Adipocyte (in vitro differentiated cells): ENCODE measurements at regions not wholly inside any gene's neighbourhood (a gene's known extent, or its start where the extent isn't known, plus 50 kb on each side); places are given as distances from the start of the nearest gene placed in this dataset.
"Not testable (repeated sequence)": the region's sequence is repeated elsewhere in the genome, so short reads cannot be mapped to it uniquely, and the experiment has no call there.

Experiments used
- DNase-seq: peaks from one replicate; pipeline ENCODE4 v3.0.0-alpha.2; 2015; ENCODE audit warnings: low read depth
- H3K27me3 ChIP-seq: replicated peaks from 2 replicates; pipeline ENCODE4 v1.7.0; 2013; ENCODE audit warnings: mild to moderate bottlenecking, low read length, moderate library complexity; ENCODE audit not compliant: control insufficient read depth, insufficient read depth
- H3K36me3 ChIP-seq: 2 replicates; pipeline ENCODE4 v1.7.0; 2013; ENCODE audit warnings: low read length, mild to moderate bottlenecking, moderate library complexity; ENCODE audit not compliant: control insufficient read depth, insufficient read depth, severe bottlenecking
- H3K4me1 ChIP-seq: 2 replicates; pipeline ENCODE4 v1.7.0; 2013; ENCODE audit warnings: mild to moderate bottlenecking, low read length, moderate library complexity; ENCODE audit not compliant: control insufficient read depth, insufficient read depth
- H3K4me3 ChIP-seq: 2 replicates; pipeline ENCODE4 v1.7.0; 2013; ENCODE audit warnings: mild to moderate bottlenecking, low read length, moderate library complexity
- H3K9ac ChIP-seq: 2 replicates; pipeline ENCODE4 v1.7.0; 2013; ENCODE audit warnings: mild to moderate bottlenecking, low read length, moderate library complexity
- H3K9me3 ChIP-seq: 2 replicates; pipeline ENCODE4 v1.7.0; 2013; ENCODE audit warnings: mild to moderate bottlenecking, low read length, moderate library complexity; ENCODE audit not compliant: control insufficient read depth

- no peak for DNase-seq
- Histone ChIP-seq H3K36me3 (no peaks in the 10 kb centered on the region), H3K9me3 (peaks cover 11% of the 10 kb centered on the region), H3K27me3 (no peaks in the 10 kb centered on the region), H3K9ac (no peak overlapping the region), H3K4me3 (no peak overlapping the region), H3K4me1 (peaks cover 19% of the 10 kb centered on the region)
These were observed 78.6 kb downstream of the TMEM270 start for GRCh38 chr7:73939528-73939927.

DNA sequence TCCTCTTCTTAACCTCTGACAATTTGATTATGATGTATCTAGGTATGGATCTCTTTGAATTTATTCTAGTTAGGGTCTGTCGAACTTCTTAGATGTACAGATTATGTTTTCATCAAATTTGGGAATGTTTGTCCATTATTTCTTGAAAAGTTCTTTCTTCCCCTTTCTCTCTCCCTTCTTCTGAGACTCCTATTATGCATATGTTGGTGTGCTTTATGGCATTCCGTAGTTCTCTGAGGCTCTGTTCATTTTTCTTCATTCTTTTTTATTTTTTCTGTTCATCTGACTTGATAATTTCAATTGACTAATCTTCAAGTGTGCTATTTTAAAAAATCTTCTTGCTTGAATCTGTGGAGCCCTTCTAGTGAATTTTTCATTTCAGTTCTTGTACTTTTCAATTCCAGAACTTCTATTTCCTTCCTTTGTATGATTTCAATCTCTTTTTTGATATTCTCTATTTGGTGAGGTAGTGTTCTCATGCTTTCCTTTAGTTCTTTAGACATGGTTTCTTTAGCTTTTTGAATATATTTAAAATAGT is 79.8 kb downstream of the TMEM270 start:
- H3K36me3 ChIP-seq = no peaks in the 10 kb centered on the region
- H3K27me3 ChIP-seq = no peaks in the 10 kb centered on the region
- H3K4me1 ChIP-seq = peaks cover 19% of the 10 kb centered on the region
- no peak overlapping the region for H3K4me3 ChIP-seq
- H3K9me3 ChIP-seq = peaks cover 20% of the 10 kb centered on the region
- no peak overlapping the region for H3K9ac ChIP-seq
- DNase-seq = no peak

GRCh38 chr7:73941836-73942551 is 81.0 kb downstream of the TMEM270 start:
- peaks cover 19% of the 10 kb centered on the region for H3K4me1 ChIP-seq
- no peaks in the 10 kb centered on the region for H3K36me3 ChIP-seq
- H3K9ac ChIP-seq = peak overlapping the region; percentile 70
- peaks cover 20% of the 10 kb centered on the region for H3K9me3 ChIP-seq
- H3K27me3 ChIP-seq = no peaks in the 10 kb centered on the region
- H3K4me3 ChIP-seq = peak overlapping the region; percentile 11
- DNase-seq = peak; percentile 55

- no peak overlapping the region for H3K4me3 ChIP-seq
- no peak overlapping the region for H3K9ac ChIP-seq
- H3K36me3 ChIP-seq = no peaks in the 10 kb centered on the region
- peaks cover 35% of the 10 kb centered on the region for H3K9me3 ChIP-seq
- no peak for DNase-seq
- no peaks in the 10 kb centered on the region for H3K27me3 ChIP-seq
- H3K4me1 ChIP-seq = peaks cover 11% of the 10 kb centered on the region
These were observed 83.0 kb upstream of the ELN start for GRCh38 chr7:73945022-73945421.

GRCh38 chr7:73948287-73948686 is 79.7 kb upstream of the ELN start:
- Histone ChIP-seq H3K36me3 (no peaks in the 10 kb centered on the region), H3K9me3 (peaks cover 25% of the 10 kb centered on the region), H3K9ac (no peak overlapping the region), H3K27me3 (no peaks in the 10 kb centered on the region), H3K4me1 (no peaks in the 10 kb centered on the region), H3K4me3 (no peak overlapping the region)
- no peak for DNase-seq

DNA sequence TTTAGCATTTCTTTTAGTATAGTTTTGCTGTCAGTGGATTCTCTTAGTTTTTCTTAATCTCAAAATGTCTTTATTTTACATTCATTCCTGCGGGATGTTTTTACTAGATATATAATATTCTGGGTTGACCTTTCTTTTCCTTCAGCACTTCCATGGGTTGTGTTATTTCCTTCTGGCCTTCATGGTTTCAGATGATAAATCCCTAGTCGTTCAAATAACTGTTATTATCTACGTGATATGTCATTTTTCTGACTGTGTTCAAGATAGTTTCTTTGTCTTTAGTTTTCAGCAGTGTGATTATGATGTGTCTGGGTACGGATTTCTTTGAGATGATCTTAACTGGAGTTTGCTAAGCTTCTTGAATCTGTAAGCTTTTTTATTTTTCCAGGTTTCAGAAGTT is 75.7 kb upstream of the ELN start:
- no peaks in the 10 kb centered on the region for H3K27me3 ChIP-seq
- H3K36me3 ChIP-seq = no peaks in the 10 kb centered on the region
- DNase-seq = no peak
- H3K4me1 ChIP-seq = no peaks in the 10 kb centered on the region
- peaks cover 15% of the 10 kb centered on the region for H3K9me3 ChIP-seq
- no peak overlapping the region for H3K4me3 ChIP-seq
- H3K9ac ChIP-seq = no peak overlapping the region

DNA sequence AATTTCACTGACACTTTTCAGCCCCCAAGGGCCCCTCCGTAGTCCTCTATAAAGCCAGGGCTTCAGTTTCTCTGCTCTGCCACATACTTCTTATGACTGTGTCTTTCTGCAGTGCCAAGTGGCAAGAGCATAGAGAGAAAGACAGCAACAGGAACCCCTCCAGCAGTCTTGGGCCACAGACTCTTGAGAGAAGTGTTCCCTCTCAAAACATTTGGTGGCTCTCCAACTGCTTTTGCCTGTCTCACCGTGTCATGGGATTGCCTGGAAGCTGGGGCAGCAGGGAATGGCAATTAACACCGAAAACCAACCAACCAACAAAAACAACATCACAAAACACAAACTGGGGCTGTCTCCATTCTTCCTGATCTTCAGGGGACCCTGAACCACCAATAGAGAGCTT is 73.8 kb upstream of the ELN start:
- no peak for DNase-seq
- H3K9ac ChIP-seq = no peak overlapping the region
- H3K9me3 ChIP-seq = peaks cover under 1% of the 10 kb centered on the region
- H3K4me3 ChIP-seq = no peak overlapping the region
- no peaks in the 10 kb centered on the region for H3K27me3 ChIP-seq
- no peaks in the 10 kb centered on the region for H3K4me1 ChIP-seq
- H3K36me3 ChIP-seq = no peaks in the 10 kb centered on the region

- no peaks in the 10 kb centered on the region for H3K4me1 ChIP-seq
- no peak overlapping the region for H3K9ac ChIP-seq
- no peaks in the 10 kb centered on the region for H3K27me3 ChIP-seq
- H3K36me3 ChIP-seq = no peaks in the 10 kb centered on the region
- no peak overlapping the region for H3K4me3 ChIP-seq
- no peaks in the 10 kb centered on the region for H3K9me3 ChIP-seq
- DNase-seq = no peak
These were observed 73.1 kb upstream of the ELN start for GRCh38 chr7:73954861-73955260.

DNA sequence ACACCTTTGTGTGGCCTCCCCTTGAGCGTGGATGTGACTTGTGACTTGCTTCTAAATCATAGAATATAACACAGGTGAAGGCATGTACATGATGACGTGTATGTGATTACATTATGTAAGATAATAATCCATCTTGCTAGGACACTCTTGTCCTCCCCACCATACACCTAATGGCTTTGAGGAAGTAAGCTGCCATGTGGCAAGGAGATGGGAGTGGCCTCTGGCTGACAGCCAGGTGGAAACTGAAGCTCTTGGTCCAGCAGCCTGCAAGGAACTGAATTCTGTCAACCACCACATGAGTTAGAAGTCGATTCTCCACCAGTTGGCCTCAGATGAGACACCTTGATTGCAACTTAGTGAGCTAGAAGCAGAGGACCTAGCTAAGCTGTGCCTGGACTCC is 67.4 kb upstream of the ELN start:
- Histone ChIP-seq H3K4me1 (no peaks in the 10 kb centered on the region), H3K9ac (no peak overlapping the region), H3K27me3 (no peaks in the 10 kb centered on the region), H3K9me3 (peaks cover 23% of the 10 kb centered on the region), H3K36me3 (no peaks in the 10 kb centered on the region), H3K4me3 (no peak overlapping the region)
- no peak for DNase-seq

- H3K4me3 ChIP-seq, H3K9ac ChIP-seq, DNase-seq, H3K27me3 ChIP-seq, H3K36me3 ChIP-seq, H3K4me1 ChIP-seq: not testable (repeated sequence)
- peaks cover 23% of the 10 kb centered on the region for H3K9me3 ChIP-seq
These were observed 66.0 kb upstream of the ELN start for GRCh38 chr7:73961991-73962390.

GRCh38 chr7:73963252-73963822 is 64.6 kb upstream of the ELN start:
- H3K9me3 ChIP-seq = peaks cover 23% of the 10 kb centered on the region
- H3K9ac ChIP-seq = no peak overlapping the region
- DNase-seq = peak; percentile 7
- peaks cover 5% of the 10 kb centered on the region for H3K4me1 ChIP-seq
- no peaks in the 10 kb centered on the region for H3K36me3 ChIP-seq
- H3K4me3 ChIP-seq = no peak overlapping the region
- H3K27me3 ChIP-seq = no peaks in the 10 kb centered on the region
